Left renal pelvis (tissue), 4 donors: ENCODE measurements at regions not wholly inside any gene's neighbourhood (a gene's known extent, or its start where the extent isn't known, plus 50 kb on each side); places are given as distances from the start of the nearest gene placed in this dataset.

ENCODE experiments used
- DNase-seq, 4 donors: peaks; one replicate each; pipeline ENCODE4 v3.0.0-alpha.2; 2013; ENCODE audit warnings: low read depth in 4 of 4, low spot score in 3 of 4

DNA sequence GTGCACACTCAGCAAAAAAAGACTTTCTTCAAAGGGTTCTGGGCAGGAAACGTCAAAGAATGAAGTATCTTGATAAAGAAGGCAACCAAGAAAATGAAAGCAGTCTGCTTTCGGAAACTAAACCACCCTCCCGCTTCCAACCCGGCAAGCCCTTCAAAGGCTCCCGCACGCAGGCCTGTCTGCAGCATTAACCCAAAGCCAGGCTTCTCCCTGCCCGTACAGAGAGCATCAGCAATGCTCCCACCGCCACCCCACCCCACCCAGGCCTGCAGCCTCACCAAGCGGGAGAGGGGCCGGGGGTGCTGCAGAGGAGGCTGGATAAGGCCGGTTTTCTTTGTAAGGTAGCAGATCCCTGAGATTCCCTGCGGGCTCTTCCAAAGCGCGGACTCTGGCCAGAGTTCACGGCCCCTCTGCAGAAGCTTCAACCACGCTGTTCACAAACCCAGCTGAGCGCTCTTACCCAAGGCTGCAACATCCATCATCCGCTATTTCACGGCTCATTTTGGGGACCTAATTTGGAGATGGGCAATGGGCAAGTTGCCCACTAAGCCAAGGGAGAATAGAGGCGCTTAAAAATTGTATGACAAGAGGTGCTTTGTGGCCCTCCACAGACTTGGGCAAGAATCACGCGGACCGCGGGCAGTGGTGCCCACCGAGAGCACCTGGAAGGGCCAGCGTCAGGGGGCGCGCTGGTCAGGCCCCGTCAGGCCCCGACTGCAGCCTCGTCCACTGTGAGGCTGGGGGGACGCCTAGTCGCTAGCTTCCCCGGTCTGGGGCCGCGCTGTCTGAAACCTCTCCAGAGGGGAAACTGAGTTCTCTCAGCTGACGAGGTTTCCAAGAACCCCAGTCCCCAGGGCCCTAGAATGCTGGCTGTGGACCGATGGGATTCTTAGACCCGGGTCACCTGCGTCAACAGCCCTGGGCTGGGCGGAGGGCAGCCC, 225.4 kb upstream of the ID2 start:
- DNase-seq: no peak

DNA sequence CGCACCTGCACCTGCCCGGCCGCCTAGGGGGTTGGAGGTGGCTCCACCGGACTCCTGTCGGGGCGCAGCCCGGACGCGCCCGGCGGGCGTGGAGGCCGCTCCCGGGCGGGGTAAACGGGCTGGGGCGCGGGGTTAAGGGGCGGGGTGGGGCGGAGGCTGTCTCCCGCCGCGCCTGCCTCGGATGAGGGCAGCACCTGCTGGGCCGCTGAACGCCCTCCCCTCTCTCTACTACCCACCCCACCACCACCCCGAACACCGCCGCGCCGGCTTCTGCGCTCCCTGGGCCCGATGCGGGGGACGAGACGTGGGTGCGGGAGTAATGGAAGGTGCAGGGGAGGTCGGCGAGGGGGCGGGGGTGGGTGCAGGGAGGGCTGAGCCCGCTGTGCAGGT, 224.8 kb upstream of the ID2 start:
- no peak for DNase-seq

DNA sequence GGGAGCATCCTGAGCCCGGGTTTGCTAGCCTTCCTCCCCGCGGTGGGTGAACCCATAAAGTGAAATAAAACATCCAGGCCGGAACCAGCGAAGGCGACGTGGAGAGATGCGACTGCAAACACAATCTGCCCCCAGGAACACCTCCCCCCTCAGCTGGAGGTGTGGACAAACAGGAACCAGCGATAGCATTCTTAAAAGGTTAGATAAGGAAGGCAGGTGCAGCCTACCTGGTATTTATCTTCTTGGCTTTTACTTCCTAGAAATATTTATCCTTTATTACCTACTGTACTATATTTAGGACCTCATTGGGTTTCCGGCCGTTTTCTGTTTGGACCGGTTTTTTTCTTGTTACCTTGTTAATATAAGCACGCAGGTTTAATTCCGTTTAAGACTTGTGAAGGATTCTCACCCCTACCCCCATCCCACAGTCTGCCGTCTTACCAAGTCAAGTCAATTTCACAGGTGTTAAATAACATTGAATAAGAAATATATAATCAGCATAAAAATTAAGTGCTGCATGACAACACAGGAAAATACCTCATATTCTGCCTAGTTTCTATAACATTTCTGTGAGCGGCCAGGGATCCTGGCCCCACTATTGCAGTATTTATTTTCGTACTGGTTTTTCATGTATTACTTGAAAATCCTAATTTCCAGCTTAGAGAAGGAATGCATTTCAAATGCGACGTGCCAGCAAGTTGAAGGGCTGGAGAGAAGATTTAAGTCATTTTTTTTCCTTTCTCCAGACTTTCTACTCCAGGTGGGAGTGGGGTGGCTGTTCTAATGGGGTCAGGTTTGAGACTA, 224.0 kb upstream of the ID2 start:
- DNase-seq: no peak

DNA sequence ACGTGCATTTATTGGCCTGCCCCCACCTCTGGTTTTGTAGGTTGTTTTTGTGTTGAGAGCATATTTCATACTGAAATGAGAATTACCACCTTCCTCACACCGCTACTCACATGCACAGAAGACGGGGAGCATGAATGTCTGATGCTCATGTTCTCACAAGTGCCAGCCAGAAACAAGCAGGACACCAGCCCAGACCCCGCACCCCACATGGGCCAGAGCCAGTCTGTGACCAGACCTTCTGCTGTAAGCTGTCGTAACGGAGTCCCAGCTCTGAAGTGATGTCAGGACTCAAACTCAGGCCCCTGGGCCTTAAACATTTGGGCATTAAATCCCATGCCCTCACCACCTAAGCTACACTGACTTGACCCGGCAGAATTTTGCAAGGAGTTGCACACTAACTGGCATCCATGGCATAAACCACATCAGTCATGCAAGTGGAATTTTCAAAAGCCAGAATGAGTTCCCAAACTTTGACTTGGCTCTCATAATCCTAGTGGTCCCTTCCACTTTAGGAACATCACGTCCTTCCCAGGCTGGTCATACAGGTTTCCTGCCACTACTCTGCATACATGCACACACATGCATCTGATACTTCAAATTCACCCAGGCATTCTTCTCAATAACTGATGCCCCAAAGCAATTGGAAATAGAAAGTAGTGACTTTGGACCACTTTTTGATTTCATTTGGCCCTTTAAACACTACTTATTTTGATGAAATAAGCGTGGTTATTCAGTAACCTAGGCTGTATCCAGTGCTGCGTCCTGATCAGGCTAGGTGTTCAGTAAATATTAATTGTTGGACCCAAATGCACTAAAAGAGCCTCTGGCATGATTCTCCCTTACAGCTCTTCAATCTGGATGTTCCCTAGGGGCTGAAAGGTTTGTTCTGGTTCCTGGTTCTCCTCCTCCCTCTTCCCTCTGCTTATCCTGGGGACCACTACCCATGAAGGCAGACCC, 223.1 kb upstream of the ID2 start:
- DNase-seq: no peak

DNA sequence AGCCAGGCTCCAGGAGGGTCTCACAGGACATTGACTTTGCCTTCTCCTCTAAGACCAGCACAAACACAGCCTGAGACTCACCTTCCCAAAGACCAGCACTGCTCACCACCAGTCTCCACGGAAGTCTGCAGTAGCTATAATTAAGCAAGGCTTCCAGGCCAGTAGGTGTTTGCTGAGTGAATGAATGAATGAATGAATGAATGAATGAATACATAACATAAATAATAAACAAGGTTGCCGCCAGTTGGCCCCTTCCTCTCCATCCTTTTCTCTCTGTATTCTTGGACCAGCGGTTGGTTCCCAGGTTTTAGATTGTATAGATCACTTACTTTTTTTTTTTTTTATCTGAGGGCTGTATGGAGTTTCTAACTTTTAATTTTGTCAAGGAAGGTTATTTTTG, 222.4 kb upstream of the ID2 start:
- DNase-seq: no peak

DNA sequence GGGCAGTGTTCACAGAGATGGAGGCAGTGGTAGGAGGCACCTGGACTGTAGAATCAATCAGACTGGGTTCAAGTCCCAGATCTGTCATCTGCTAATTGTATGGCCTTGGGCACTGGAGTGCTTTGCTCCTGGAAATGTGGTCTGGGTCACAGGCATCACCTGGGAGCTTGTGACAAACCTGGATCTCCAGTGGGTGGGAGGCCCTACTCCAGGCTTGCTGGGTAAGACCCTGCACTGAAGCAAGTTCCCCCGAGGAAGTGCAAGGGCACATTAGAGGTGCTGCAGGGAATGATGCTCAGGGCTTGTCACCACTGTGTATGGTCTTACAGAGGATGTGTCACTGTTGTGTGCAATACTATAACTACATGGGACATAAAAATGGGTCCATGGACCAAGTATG, 220.5 kb upstream of the ID2 start:
- no peak for DNase-seq

DNA sequence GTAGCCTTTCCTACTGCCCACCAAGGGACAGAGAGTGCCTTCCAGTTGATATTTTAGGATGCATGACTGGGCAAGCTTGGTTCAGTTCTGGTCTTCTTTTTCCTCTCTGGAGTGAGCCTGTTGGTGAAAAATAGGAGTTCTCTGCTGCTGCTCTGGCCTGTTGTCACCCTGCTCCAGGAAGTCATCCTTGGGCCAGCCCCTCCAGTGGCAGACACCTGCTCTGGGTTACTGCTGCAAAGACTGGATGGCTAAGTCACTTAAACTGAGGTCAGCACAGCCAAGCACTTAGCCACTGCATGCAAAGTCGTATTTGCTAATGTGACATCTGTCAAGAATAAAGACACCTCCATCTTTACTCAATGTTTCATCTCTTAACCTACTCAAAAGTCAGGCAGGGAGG, 219.6 kb upstream of the ID2 start:
- DNase-seq: no peak

DNA sequence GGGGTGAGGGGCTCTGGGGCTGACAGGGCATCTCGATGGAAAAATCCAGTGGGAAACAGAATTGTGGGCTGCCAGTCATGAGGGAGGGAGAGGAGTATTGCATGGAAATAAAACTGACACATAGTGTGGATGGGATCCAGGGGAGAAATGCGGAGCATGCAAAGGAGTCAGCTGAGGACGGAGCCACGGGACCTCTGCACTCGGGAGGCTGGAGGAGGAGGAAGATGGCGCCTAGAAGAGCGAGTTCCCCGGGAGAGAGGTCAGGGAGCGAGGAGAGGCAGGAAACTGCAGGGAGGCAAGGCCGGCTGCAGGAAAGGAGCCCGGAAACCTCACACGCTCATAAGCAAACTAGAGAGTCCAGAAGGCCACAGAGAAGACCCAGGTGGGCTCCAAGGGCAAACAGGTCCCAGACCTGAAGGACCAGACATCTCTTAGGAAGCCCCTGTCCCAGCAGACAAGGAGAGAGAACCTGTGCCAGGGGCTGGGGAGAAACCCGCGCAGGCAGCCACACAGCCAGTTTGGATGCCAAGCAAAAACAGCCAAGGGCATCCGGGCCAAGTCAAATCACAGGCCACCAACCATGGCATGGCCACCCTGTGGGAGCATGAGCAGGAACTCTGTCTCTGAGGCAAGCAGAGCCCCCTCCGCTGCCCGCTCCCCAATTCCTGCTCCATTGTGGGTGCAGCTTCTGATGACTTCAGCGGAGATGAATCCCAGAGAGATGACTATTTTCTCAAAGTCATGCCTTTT, 218.8 kb upstream of the ID2 start:
- DNase-seq: no peak

DNA sequence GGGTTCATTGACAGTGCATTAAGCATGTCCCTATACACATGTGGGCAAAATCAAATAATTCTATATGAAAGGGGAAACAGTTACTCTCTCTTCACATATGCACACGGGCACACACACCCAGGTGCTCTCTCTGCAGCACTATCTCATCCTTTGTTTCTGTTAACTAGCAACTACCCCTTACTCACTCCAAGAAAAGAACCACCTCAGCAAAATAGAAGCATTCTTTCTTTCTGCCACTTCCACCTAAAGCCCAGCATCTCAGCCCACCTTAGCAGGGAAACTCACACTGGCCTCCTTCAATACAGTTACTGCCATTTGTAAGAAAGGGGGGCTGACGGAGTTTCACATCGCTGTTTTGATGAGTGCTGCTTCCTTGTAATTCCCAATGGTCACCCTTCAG, 216.3 kb upstream of the ID2 start:
- DNase-seq: no peak

DNA sequence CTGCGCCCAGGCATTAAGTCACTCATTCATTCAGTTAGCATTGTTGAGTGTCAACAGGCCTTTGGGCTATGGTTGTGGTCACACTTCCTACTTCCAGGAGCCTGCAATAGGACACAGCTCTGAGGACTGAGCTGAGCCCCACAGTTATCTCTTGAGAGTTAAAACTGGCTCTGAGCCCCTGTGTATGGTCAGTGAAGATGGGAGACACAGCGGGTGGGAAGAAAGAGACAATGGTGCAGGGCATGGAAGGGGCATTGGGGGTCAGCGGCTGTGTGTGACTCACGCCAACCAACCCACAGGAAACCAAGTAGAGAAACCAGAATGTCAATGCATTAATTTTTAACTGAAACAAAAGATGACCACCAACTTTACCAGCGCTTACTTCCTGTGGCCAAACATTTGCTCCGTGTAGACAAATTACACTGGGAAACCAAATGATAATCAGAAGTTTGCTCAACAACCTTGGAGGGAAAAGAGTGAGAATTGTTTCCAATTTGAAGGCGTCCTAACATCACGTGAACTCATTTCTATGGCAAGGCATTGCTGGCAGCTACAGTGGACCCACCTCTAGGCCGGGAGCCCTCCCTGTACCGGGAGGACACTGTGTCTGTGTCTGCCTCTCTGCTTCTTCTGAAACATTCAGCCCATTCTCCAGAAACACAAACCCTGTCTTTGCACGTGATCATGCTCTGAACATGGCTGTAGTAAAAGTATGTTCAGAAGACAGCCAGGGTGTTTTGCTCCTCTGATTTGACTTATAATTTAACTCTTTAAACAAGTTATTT, 212.0 kb upstream of the ID2 start:
- DNase-seq: no peak

DNA sequence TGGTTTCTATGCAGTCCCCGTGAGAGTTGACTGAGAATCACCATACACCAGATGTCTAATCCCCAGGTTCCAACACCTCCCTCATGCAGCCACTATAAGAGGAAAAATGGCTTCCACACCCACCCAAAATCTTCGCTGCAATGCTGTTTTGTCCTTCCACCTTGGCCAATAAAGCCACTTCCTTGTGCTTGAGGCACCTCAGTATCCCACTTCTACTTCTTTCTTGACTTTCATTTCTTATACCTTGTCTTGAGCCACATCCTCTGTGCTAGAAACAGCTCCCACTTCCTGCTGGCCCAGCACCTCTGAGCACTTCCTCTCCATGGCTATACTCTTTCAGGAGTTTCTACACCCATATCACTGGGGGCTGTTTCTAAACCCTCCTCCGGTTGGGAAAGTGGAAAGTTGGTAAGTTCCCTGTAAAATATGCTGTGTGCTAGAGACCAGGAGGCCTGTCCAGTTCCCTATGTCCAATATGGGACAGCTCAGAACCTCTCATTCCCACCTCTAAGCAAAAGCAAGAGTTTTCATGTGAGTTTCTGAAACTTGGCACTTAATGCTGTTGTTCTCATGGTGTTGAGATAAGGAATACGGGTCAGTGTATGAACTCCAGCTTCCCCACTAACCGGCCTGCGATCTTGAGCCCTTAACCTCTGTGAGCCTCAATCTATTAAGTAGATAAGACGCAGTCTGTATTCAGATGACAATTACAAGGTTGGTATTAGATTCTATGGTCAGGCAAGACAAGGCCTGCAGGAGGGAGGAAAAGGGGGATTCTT, 209.1 kb upstream of the ID2 start:
- DNase-seq: no peak

DNA sequence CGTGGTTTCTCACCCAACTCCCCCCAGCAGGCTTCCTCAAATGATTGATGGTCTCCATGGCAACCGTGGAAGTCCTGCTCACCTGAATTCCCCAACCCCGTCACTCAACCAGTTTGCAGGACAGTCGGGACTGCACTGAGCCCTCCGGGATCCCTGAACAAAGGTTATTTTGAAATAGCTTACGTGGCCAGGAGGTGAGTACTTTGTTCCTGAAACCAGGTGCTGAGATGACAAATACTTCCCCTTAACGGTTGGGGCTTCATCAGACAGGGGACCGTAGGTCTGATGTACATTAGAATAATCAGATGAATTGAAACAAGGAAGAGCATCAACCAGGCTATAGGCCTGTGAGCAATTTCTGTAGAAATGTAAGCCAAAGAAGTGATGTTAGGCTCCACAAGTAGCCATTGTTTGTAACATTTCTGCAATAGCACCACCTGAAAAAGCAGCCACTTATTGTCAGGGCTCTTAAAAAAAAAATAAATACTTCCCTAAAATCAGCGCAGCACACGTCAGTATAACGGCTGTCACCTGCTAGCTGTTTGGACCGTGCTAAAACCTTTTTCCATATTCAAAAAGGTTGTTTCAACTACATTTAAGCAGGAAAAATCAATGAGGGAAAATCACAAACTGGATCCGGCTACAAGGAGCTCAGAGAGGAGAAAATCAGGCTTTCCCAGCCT, 206.4 kb upstream of the ID2 start:
- DNase-seq: no peak

DNA sequence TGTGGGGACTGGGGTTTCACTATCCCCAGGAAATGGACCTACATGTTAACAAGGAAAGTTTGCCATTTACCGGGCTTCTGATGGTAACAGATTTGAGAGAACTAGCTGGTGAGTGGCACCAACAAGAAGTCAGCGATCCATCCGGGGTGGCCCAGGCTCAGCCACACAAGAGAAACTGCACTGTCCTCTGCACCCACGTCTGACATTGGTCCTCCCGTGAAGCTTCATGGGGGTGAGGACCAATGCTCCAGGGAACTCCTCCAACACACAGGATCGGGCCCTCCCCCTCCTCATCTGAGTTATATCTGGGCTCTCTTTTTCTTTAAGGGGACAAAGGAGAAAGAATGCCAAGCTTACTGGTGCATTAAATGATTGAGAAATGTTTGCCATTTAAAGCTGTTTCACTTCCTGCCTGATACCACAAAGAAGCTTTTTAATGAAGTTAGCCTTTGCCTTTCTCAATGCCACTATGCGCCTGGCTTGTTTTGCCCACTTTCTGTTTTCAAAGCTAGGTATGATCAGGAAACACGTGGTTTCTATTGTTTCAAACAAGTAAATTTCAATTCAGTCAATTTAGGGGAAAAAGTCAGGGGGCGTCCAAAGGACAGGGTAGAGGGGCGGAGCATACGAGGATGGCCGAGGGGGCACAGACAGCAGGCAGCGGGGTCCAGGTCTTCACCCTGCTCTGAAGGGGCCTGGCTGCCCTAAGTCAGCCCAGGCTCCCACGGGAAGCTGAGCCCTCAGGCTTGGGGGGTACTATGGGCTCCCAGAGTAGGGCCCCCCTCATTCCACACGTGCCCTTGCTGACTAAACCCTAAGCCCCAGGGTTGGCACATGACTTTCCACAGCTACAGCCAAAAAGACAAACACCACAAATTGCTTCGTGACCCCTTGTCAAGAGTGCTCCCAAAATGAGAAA, 204.0 kb upstream of the ID2 start:
- DNase-seq: no peak

DNA sequence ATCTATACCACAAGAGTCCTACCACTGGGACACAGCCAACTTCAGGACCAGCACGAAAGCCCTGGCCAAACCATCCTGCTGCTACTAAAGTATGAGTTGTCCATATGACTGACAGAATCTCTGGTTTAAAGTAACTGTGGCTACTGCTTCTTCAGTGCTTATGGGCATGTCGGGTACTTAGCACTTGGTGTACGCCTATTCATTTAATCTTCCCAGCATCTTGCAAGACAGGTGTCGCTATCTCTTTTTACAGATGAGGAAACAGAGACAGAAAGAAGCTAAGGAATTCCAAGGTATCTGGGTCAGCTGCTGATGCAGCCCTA, 203.4 kb upstream of the ID2 start:
- DNase-seq: no peak

DNA sequence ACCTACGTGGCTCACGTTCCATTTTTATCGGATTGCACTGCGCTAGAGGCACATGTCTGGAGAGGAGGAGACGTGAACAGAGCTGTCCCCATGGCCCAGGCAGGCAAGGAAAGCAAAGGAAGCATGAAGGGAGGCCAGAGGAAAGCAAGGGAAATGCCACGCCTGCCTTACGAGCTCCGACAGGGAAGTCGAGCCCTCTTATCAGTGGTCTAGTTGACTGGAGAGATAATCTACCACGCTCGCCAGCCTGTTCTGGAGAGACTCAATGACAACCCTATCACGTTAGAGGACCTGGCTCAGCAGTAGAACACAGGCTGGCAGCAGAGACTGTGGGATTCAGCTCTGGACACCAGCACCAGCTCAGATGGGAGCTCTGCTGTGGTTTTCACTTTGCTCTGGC, 202.6 kb upstream of the ID2 start:
- DNase-seq: no peak

DNA sequence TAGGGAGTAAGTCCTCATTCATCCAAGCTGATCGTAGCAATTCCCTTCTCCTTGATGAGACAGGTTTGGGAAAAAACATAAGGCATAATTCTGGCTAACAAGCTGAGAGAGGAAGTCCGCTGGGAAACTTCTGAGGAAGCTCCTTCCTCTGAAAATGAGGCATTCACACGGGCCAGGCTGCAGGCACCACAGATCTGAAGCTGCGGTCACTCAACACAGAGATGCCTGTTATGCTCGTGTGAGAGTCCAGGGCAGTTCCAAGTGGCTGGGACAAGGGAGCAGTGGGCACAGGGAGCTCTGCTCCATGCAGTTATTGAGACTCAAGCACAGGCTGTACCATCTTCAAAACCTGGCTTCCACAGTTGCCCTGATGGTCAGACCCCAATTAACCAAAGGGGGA, 200.9 kb upstream of the ID2 start:
- no peak for DNase-seq

DNA sequence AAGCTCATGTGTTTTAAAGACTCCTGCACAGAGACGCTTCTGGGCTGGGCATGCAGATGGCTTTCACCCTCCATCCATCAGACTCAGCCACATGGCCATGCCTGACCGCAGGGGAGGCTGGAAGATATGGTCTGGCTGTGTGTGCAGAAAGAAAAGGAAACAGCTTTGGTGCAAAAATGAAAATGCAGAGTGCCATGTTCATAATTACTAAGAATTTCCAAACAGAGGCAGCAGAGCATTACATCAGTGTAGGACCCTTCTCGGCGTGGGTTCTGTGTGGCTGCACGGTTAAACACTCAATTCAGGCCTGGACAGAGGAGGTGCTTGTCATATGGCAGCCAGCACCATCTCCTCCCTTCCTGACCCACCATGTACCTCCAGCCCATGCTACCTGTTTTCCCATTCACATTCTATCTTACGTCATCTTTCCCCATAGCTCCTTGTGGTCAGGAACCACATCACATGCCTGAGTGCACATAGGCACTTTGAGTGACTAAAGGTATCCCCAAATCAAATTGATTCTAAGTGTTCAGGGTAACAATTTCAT, 200.3 kb upstream of the ID2 start:
- no peak for DNase-seq
